Sigmoid colon (tissue), 6 donors: ENCODE measurements at regions not wholly inside any gene's neighbourhood (a gene's known extent, or its start where the extent isn't known, plus 50 kb on each side); places are given as distances from the start of the nearest gene placed in this dataset.

ENCODE experiments used
- DNase-seq: peaks from one replicate; pipeline ENCODE4 v3.0.0-alpha.2; 2019
- H3K27ac ChIP-seq, 4 donors: fragments of 200-600 bp; sonication (generic); one replicate each; pipeline ENCODE4 v1.5.1; 2016 to 2019; ENCODE audit warnings: mild to moderate bottlenecking in 1 of 4
- H3K27me3 ChIP-seq, 3 donors: fragments of 200-600 bp; sonication (generic); one replicate each; pipeline ENCODE4 v1.5.1; 2019; ENCODE audit warnings: mild to moderate bottlenecking in 1 of 3
- H3K36me3 ChIP-seq, 4 donors: fragments of 200-600 bp; sonication (generic); one replicate each; pipeline ENCODE4 v1.5.1; 2016 to 2019
- H3K4me1 ChIP-seq, 4 donors: fragments of 200-600 bp; sonication (generic); one replicate each; pipeline ENCODE4 v1.5.1; 2017 to 2019
- H3K4me3 ChIP-seq, 4 donors: fragments of 200-600 bp; sonication (generic); one replicate each; pipeline ENCODE4 v1.5.1; 2017 to 2019; ENCODE audit warnings: mild to moderate bottlenecking in 2 of 4, moderate library complexity in 1 of 4
- H3K9me3 ChIP-seq, 4 donors: fragments of 200-600 bp in 3 of 4; sonication (generic) in 3 of 4; one replicate each; pipeline versions ENCODE4 v1.5.1 to v1.6.1; 2013 to 2019
- CTCF ChIP-seq, 4 experiments: fragments of 450-650 bp in 3 of 4; fragments of 200-600 bp in 1 of 4; IDR thresholded peaks; one replicate each; pipeline ENCODE4 v1.5.1; 2016 to 2019; ENCODE audit warnings: antibody characterized with exemption in 4 of 4, mild to moderate bottlenecking in 3 of 4, moderate library complexity in 2 of 4
- EP300 ChIP-seq, 4 donors: sonication (generic); formaldehyde crosslinking; IDR thresholded peaks; one replicate each; pipeline ENCODE4 v1.6.1; 2017; ENCODE audit warnings: antibody characterized with exemption in 4 of 4
- POLR2A ChIP-seq, 2 donors: fragments of 450-650 bp; IDR thresholded peaks; one replicate each; pipeline ENCODE4 v1.6.1; 2016; ENCODE audit warnings: antibody characterized with exemption in 2 of 2, mild to moderate bottlenecking in 2 of 2, moderate library complexity in 2 of 2
- POLR2AphosphoS5 ChIP-seq, 4 donors: sonication (generic); formaldehyde crosslinking; IDR thresholded peaks; one replicate each; pipeline ENCODE4 v1.6.1; 2017; ENCODE audit warnings: antibody characterized with exemption in 4 of 4
- WGBS, 2 donors: extraction: QIAGEN DNeasy Blood & Tissue Kit; methylation state at CpG; one replicate each; pipeline ENCODE4 v1.1.7; 2013; 5-methylcytosine and 5-hydroxymethylcytosine counted together
- intact Hi-C: fragments of 100-400 bp; cut with DNase I; formaldehyde crosslinking; loops from one replicate; pipeline ENCODE4 v1.15.1; 2023
- donor health status: healthy with polysubstance abuse.
- donor health status: healthy.

DNA sequence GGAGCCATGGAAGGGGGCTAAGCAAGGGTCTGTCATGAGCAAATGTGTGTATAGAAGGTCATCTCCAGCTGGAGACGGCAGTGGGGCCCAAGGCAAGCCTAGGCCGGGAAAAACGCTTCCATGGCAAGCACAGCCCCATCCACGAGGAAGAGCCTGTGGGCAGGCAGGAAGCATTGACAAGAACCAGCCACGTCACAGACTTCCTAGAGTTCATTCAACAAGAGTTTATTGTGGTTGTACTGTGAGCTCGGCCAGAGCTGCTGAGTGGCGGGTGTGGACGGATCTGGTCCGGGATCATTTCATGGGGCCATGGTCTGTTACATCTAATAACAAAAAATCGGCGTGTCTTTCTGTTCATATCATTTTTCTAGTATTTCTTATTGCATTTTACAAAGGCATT lies 311.7 kb downstream of the TMEM121 start:
- intact Hi-C loops, result no loop called here
- WGBS, 2 donors, result 76 to 92% methylated on average over 11 of the region's 11 CpGs

GRCh38 chr14:105838591-105839424 lies 312.4 kb downstream of the TMEM121 start:
- Histone ChIP-seq H3K27ac (no peak overlapping the region), H3K36me3 (no peaks in the 10 kb centered on the region), H3K27me3 (no peaks in the 10 kb centered on the region), H3K4me3 (no peak overlapping the region), H3K4me1 (no peaks in the 10 kb centered on the region), H3K9me3 (no peaks in the 10 kb centered on the region)
- intact Hi-C loops, result no loop called here
- whole genome bisulfite sequencing, 2 donors, result 77 to 84% methylated on average over 15 of the region's 15 CpGs
- TF ChIP-seq POLR2A (IDR thresholded peaks at IDR 0.05) (no peak), CTCF (IDR thresholded peaks at IDR 0.05) (no peak), EP300 (IDR thresholded peaks at IDR 0.05) (no peak), POLR2AphosphoS5 (IDR thresholded peaks at IDR 0.05) (no peak)
- DNase-seq, result peak; percentile 61

More for the DNA sequence above, 311.7 kb downstream of the TMEM121 start:
- no peak for DNase-seq
- no peaks in the 10 kb centered on the region for H3K4me1 ChIP-seq
- H3K36me3 ChIP-seq, result no peaks in the 10 kb centered on the region
- no peaks in the 10 kb centered on the region for H3K9me3 ChIP-seq
- H3K4me3 ChIP-seq, result no peak overlapping the region
- H3K27ac ChIP-seq, result no peak overlapping the region
- H3K27me3 ChIP-seq, result no peaks in the 10 kb centered on the region
- no peak for TF ChIP-seq POLR2AphosphoS5 (IDR thresholded peaks at IDR 0.05)

GRCh38 chr14:105839425-105840265 lies 313.3 kb downstream of the TMEM121 start:
- no peaks in the 10 kb centered on the region for H3K4me1 ChIP-seq
- 84 to 92% methylated on average over 20 of the region's 20 CpGs for WGBS, 2 donors
- DNase-seq, result peak; percentile 60

GRCh38 chr14:105840266-105841021 lies 314.1 kb downstream of the TMEM121 start:
- H3K36me3 ChIP-seq, result no peaks in the 10 kb centered on the region
- DNase-seq, result peak; percentile 60

More at GRCh38 chr14:105839425-105840265, 313.3 kb downstream of the TMEM121 start:
- H3K4me3 ChIP-seq, result no peak overlapping the region
- no peaks in the 10 kb centered on the region for H3K9me3 ChIP-seq
- no peak for TF ChIP-seq EP300 (IDR thresholded peaks at IDR 0.05)
- TF ChIP-seq POLR2AphosphoS5 (IDR thresholded peaks at IDR 0.05), result no peak
- intact Hi-C loops, result no loop called here
- no peaks in the 10 kb centered on the region for H3K27me3 ChIP-seq
- no peak overlapping the region for H3K27ac ChIP-seq
- no peaks in the 10 kb centered on the region for H3K36me3 ChIP-seq

More at GRCh38 chr14:105840266-105841021, 314.1 kb downstream of the TMEM121 start:
- H3K9me3 ChIP-seq, result no peaks in the 10 kb centered on the region
- 74 to 88% methylated on average over 32 of the region's 32 CpGs for WGBS, 2 donors
- no peak overlapping the region for H3K27ac ChIP-seq
- H3K27me3 ChIP-seq, result no peaks in the 10 kb centered on the region
- H3K4me1 ChIP-seq, result no peaks in the 10 kb centered on the region
- H3K4me3 ChIP-seq, result no peak overlapping the region
- intact Hi-C loops, result no loop called here
- TF ChIP-seq POLR2A (IDR thresholded peaks at IDR 0.05) (no peak), POLR2AphosphoS5 (IDR thresholded peaks at IDR 0.05) (no peak), EP300 (IDR thresholded peaks at IDR 0.05) (no peak), CTCF (IDR thresholded peaks at IDR 0.05) (no peak)
